Fibroblast of lung (primary cell): ENCODE measurements at regions not wholly inside any gene's neighbourhood (a gene's known extent, or its start where the extent isn't known, plus 50 kb on each side); places are given as distances from the start of the nearest gene placed in this dataset.
"Not testable (repeated sequence)": the region's sequence is repeated elsewhere in the genome, so short reads cannot be mapped to it uniquely, and the experiment has no call there.

Experiments
- DNase-seq, 2 donors: peaks; one replicate each; pipeline versions ENCODE4 v3.0.0 to v3.0.0-alpha.2; 2010; ENCODE audit warnings: low read depth in 2 of 2
- H2AFZ ChIP-seq: 2 replicates; pipeline ENCODE4 v1.5.1; 2012; ENCODE audit warnings: low read length, control low read depth, inconsistent platforms
- H3K27ac ChIP-seq: 2 replicates; pipeline ENCODE4 v1.5.1; 2011; ENCODE audit warnings: low read length, control low read depth; ENCODE audit not compliant: insufficient read depth
- H3K27me3 ChIP-seq: 2 replicates; pipeline ENCODE4 v1.5.1; 2011; ENCODE audit warnings: mild to moderate bottlenecking, low read length; ENCODE audit not compliant: control insufficient read depth, insufficient read depth
- H3K36me3 ChIP-seq: 2 replicates; pipeline ENCODE4 v1.5.1; 2011; ENCODE audit warnings: low read length; ENCODE audit not compliant: control insufficient read depth, insufficient read depth
- H3K4me1 ChIP-seq: 2 replicates; pipeline ENCODE4 v1.5.1; 2011; ENCODE audit warnings: low read length; ENCODE audit not compliant: control insufficient read depth, insufficient read depth; ENCODE audit errors: extremely low read depth
- H3K4me2 ChIP-seq: 2 replicates; pipeline ENCODE4 v1.5.1; 2011; ENCODE audit warnings: low read length, control low read depth; ENCODE audit not compliant: insufficient read depth; ENCODE audit errors: extremely low read depth
- H3K4me3 ChIP-seq, 4 experiments: fragments of 200-600 bp in 1 of 4; sonication (generic) in 1 of 4; replicated peaks in 1 of 4; 2 replicates each; pipeline ENCODE4 v1.5.1; 2011 to 2016; ENCODE audit warnings: low read length in 4 of 4, low read depth in 3 of 4, mild to moderate bottlenecking in 3 of 4, control low read depth in 2 of 4, inconsistent platforms in 1 of 4, mixed read lengths in 1 of 4; ENCODE audit not compliant: insufficient read depth in 1 of 4; ENCODE audit errors: control extremely low read depth in 1 of 4
- H3K79me2 ChIP-seq: 2 replicates; pipeline ENCODE4 v1.5.1; 2012; ENCODE audit warnings: mild to moderate bottlenecking, low read length, inconsistent platforms; ENCODE audit not compliant: control insufficient read depth, insufficient read depth
- H3K9ac ChIP-seq: 2 replicates; pipeline ENCODE4 v1.5.1; 2011; ENCODE audit warnings: mild to moderate bottlenecking, low read length, control low read depth; ENCODE audit not compliant: insufficient read depth
- H3K9me3 ChIP-seq: 2 replicates; pipeline ENCODE4 v1.5.1; 2012; ENCODE audit warnings: low read depth, low read length; ENCODE audit not compliant: control insufficient read depth, insufficient read depth
- H4K20me1 ChIP-seq: 2 replicates; pipeline ENCODE4 v1.5.1; 2011; ENCODE audit warnings: low read length; ENCODE audit not compliant: control insufficient read depth, insufficient read depth; ENCODE audit errors: extremely low read depth

DNA sequence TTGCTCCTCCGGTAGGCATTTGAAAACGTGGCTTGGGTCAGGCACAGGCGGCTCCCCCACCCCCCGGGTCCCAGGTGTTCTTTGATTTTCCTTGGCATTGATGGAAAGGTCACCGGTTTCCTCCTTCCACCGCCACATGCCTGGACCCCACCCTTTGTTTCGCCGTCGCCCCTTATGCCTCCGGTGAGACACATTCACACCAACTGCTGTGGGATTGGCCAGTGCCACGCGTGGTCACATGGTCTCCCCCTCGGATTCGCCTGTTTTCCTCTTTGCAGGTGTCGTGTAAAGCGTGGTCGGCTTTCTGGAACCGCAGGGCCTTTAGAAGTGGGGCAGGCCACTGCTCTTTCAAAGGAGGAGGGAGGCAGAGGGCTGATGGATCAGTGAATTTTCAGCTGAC is 101.2 kb upstream of the FOXD4L5 start:
- H3K4me2 ChIP-seq, H3K4me1 ChIP-seq, H3K27me3 ChIP-seq, H4K20me1 ChIP-seq, H3K9me3 ChIP-seq, H3K9ac ChIP-seq, H3K36me3 ChIP-seq, H3K79me2 ChIP-seq, H2AFZ ChIP-seq, H3K27ac ChIP-seq, DNase-seq: not testable (repeated sequence)
- peak overlapping the region in 1 of 4 experiments; percentile 17 for H3K4me3 ChIP-seq

DNA sequence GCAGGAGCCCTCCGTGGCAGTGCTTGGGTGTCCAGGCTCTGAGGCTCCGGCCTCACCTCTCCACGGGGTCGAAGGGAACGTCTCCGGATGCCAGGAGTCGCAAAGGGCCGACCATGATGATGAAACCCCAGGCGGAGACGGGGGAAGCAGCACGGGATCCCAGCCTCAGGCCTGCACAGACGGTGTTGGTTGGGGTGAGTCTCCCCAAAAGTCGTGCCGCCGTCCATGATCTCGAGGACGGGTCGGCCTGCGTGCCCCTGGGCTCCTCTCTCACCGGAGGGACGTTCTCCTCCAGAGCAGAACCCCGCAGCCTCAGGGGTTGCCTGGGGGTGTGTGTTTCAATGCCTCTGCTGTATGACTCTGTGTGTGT is 100.6 kb upstream of the FOXD4L5 start:
- not testable (repeated sequence) for H3K27me3 ChIP-seq, DNase-seq, H2AFZ ChIP-seq, H3K4me2 ChIP-seq, H3K27ac ChIP-seq, H3K4me3 ChIP-seq, H3K9me3 ChIP-seq, H4K20me1 ChIP-seq, H3K4me1 ChIP-seq, H3K36me3 ChIP-seq, H3K79me2 ChIP-seq, H3K9ac ChIP-seq

DNA sequence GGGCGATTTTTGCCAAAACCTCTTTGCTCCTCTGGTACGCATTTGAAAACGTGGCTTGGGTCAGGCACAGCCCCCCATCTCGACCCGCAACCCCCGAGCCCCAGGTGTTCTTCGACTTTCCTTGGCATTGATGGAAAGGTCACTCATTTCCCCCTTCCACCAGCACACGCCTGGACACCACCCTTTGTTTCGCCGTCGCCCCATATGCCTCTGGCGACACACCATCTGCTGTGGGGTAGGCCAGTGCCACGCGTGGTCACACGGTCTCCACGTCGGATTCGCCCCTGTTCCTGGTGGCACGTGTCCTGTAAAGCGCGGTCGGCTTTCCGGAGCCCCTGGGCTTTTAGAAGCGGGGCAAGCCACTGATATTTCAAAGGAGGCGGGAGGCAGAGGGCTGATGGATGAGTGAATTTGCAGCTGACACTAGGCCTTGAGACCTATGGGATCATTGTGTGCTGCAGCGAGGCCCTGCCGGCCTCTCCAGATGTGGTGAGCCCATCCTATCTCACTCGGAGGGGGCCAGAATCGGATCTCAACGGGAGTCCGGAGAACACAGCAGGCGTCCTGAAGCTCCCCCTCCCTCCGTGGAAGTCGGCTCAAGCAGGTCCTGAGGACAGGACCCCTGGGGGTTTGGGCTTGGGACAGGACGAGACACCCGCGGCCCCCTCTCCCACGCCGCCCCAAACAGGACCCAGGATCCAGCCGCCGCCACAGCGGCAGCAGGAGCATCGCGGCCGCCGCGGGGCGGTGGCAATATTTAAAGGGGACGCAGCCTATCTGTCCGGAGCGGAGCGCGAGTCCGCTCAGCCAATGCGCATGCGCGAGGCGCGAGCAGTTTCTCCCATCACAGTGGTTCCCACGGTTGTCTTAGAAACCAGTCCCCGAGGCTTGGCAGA is 100.0 kb upstream of the FOXD4L5 start:
- not testable (repeated sequence) for H2AFZ ChIP-seq, H3K9me3 ChIP-seq, DNase-seq, H3K27ac ChIP-seq, H3K27me3 ChIP-seq, H3K9ac ChIP-seq, H3K4me1 ChIP-seq, H4K20me1 ChIP-seq, H3K36me3 ChIP-seq, H3K79me2 ChIP-seq, H3K4me3 ChIP-seq, H3K4me2 ChIP-seq

DNA sequence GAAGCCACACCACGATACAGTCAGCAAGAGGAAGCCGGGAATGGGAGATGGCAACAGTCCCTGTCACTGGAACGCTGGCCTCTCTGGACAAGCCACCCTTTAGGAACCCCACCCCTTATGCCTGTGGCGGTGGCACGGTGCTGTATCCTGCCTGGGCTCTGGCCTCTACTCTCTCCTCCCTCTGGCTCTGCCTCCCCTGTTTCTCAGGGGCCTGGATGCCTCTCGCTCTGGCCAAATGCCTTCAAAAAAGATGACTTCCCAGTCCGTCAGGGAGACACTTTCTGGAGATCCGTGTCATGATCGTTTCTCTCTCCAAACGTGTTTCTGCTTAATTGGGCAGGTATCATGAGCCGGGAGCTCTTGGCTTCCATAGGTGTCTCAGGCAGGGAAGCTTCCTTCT is 99.1 kb upstream of the FOXD4L5 start:
- not testable (repeated sequence) for H3K36me3 ChIP-seq

DNA sequence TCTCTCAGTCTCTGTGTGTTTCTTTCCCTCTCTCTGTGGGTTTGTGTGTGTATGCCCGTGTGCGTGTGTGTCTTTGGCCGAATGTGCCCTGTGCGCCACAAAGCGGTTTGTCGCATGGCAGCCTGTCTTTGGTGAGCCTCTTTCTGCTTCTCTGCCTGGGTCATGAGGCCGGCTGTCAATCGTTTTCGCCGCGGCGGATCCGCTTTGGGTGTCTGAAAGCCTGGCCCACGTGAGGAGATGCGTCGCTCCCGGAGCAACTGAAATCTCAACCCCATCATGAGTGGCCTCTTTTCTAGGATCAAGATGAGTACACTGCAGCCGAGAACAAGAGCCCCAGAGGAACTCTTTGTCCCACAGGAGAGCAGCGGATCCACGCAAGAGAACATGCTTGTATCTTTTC is 98.6 kb upstream of the FOXD4L5 start:
- not testable (repeated sequence) for H3K36me3 ChIP-seq, H3K4me3 ChIP-seq, H4K20me1 ChIP-seq, H3K4me1 ChIP-seq, H3K27me3 ChIP-seq, H2AFZ ChIP-seq, H3K9me3 ChIP-seq, H3K79me2 ChIP-seq, H3K4me2 ChIP-seq, H3K9ac ChIP-seq, DNase-seq, H3K27ac ChIP-seq

More for the DNA sequence above, 99.1 kb upstream of the FOXD4L5 start:
- H3K9ac ChIP-seq, H3K4me2 ChIP-seq, H3K4me1 ChIP-seq, H4K20me1 ChIP-seq, DNase-seq, H3K9me3 ChIP-seq, H2AFZ ChIP-seq, H3K27ac ChIP-seq, H3K79me2 ChIP-seq, H3K27me3 ChIP-seq, H3K4me3 ChIP-seq: not testable (repeated sequence)

DNA sequence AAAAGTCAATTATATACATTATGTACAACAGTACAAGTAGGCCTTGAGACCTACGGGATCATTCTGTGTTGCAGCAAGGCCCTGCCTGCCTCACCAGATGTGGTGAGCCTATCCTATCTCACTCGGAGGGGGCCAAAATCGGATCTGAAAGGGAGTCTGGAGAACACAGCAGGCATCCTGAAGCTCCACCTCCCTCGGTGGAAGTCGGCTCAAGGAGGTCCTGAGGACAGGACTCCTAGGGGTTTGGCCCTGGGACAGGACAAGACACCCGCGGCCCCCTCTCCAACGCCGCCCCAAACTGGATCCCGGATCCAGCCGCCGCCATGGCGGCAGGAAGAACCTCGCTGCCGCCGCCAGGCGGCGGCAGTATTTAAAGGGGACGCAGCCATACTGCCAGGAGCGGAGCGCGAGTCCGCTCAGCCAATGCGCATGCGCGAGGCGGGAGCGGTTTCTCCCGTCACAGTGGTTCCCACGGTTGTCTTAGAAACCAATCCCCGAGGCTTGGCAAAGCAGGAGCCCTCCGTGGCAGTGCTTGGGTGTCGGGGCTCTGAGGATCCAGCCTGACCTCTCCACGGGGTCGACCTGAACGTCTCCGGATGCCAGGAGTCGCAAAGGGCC is 97.8 kb upstream of the FOXD4L5 start:
- not testable (repeated sequence) for H3K27me3 ChIP-seq, H3K4me2 ChIP-seq, H2AFZ ChIP-seq, H4K20me1 ChIP-seq, H3K9ac ChIP-seq, H3K4me3 ChIP-seq, H3K4me1 ChIP-seq, H3K36me3 ChIP-seq, H3K9me3 ChIP-seq, H3K27ac ChIP-seq, H3K79me2 ChIP-seq
- DNase-seq = peak in 1 of 2 donors; percentile 1
